ENCODE measurements at regions not wholly inside any gene's neighbourhood (a gene's known extent, or its start where the extent isn't known, plus 50 kb on each side); places are given as distances from the start of the nearest gene placed in this dataset.

GRCh38 chr16:9594047-9594446, 502.6 kb downstream of the HAPSTR1 start:
- TF ChIP-seq CTCF (IDR thresholded peaks at IDR 0.05; ENCODE audit: extremely low read depth in 1 of 2, insufficient read depth in 1 of 2, low read depth in 1 of 2, low read length in 2 of 2) (no peak), EZH2 (IDR thresholded peaks at IDR 0.05; ENCODE audit: borderline replicate concordance, low read depth, low read length, severe bottlenecking) (no peak), JUN (IDR thresholded peaks at IDR 0.05; ENCODE audit: borderline replicate concordance, insufficient read depth, insufficient read length, low read depth) (no peak), FOS (IDR thresholded peaks at IDR 0.05; ENCODE audit: borderline replicate concordance, insufficient read depth, low read length) (no peak), POLR2AphosphoS5 (IDR thresholded peaks at IDR 0.05; ENCODE audit: insufficient read depth, low read depth, low read length) (no peak), POLR2A (IDR thresholded peaks at IDR 0.05; ENCODE audit: low read depth, low read length) (no peak)
